AG04449 (cell line): ENCODE measurements at regions not wholly inside any gene's neighbourhood (a gene's known extent, or its start where the extent isn't known, plus 50 kb on each side); places are given as distances from the start of the nearest gene placed in this dataset.

Source experiments
- CTCF ChIA-PET: fragments of 350-600 bp; formaldehyde crosslinking; extraction: SDS; loops from one replicate; lab custom pipeline; 2021; ENCODE audit warnings: antibody characterized with exemption; lab: Yijun Ruan, JAX
- POLR2A ChIA-PET: fragments of 400-600, 350-600 bp; formaldehyde crosslinking; extraction: SDS; loops from one replicate; lab custom pipeline; 2020; ENCODE audit warnings: antibody characterized with exemption, inconsistent platforms; lab: Yijun Ruan, JAX
- DNase-seq: peaks from one replicate; pipeline ENCODE4 v3.0.0-alpha.2; 2010; ENCODE audit warnings: low read depth, low spot score
- H3K4me3 ChIP-seq: 2 replicates; pipeline ENCODE4 v1.5.1; 2011; ENCODE audit warnings: low read depth, mild to moderate bottlenecking, control low read depth, low read length
- TF ChIP-seq, protein P1 (sequence below): IDR thresholded peaks from one replicate; pipeline ENCODE4 v1.5.1; 2011; ENCODE audit warnings: mild to moderate bottlenecking, moderate library complexity, low read length, control low read depth, inconsistent platforms; ENCODE audit not compliant: insufficient read depth; ENCODE audit errors: missing control alignments

DNA sequence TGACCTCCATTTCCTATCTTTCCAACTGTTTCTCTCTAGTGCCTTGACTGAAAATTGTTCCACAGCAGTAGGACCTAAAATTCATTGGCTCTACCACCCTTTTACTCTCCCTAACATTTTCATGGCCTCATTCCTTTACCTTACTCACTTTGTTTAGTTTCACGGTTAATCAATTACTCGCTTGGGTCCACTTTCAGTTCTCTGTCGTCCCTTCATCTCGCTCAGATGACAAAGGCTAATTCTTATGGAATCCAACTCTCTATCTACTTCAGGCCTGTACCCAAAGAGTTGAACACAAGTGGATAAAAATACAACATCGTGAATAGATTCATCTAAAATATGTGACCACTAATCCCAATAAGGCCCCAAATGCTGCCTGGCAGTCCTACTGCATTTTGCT lies 85.9 kb upstream of the ADO start:
- no peak overlapping the region for H3K4me3 ChIP-seq
- ChIA-PET CTCF (no interaction called here), POLR2A (no interaction called here)
- no peak for DNase-seq
- TF ChIP-seq, protein P1, sequence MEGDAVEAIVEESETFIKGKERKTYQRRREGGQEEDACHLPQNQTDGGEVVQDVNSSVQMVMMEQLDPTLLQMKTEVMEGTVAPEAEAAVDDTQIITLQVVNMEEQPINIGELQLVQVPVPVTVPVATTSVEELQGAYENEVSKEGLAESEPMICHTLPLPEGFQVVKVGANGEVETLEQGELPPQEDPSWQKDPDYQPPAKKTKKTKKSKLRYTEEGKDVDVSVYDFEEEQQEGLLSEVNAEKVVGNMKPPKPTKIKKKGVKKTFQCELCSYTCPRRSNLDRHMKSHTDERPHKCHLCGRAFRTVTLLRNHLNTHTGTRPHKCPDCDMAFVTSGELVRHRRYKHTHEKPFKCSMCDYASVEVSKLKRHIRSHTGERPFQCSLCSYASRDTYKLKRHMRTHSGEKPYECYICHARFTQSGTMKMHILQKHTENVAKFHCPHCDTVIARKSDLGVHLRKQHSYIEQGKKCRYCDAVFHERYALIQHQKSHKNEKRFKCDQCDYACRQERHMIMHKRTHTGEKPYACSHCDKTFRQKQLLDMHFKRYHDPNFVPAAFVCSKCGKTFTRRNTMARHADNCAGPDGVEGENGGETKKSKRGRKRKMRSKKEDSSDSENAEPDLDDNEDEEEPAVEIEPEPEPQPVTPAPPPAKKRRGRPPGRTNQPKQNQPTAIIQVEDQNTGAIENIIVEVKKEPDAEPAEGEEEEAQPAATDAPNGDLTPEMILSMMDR: no peak

GRCh38 chr10:62719061-62719460 lies 85.5 kb upstream of the ADO start:
- ChIA-PET POLR2A (no interaction called here), CTCF (no interaction called here)
- TF ChIP-seq, protein P1: no peak
- H3K4me3 ChIP-seq: no peak overlapping the region
- no peak for DNase-seq

DNA sequence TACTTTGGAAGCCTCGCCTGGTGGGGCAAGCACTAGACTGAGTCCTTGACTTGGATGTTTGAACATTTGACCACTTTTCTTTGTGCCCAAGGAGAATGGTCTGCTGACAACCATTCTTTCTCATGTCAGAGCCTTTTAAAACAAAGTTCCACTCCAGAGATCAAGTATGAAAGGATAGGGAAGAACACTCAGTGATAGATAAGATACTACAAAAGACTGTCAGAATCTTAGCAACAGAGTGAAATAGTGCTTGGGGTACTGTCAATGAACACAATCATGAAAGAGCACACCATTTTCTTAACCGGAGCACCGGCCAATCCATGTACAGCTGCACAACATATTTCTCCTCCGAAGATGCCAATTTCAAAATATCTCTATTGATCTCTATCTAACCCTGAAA lies 82.8 kb upstream of the ADO start:
- TF ChIP-seq, protein P1: no peak
- ChIA-PET POLR2A (no interaction called here), CTCF (no interaction called here)
- H3K4me3 ChIP-seq: no peak overlapping the region
- no peak for DNase-seq

GRCh38 chr10:62723375-62723774 lies 81.1 kb upstream of the ADO start:
- POLR2A ChIA-PET: no interaction called here
- H3K4me3 ChIP-seq: no peak overlapping the region
- CTCF ChIA-PET: no interaction called here
- TF ChIP-seq, protein P1: no peak
- DNase-seq: no peak

- TF ChIP-seq, protein P1: no peak
- DNase-seq: no peak
- ChIA-PET POLR2A (no interaction called here), CTCF (no interaction called here)
- no peak overlapping the region for H3K4me3 ChIP-seq
Measured at GRCh38 chr10:62724465-62724864, 80.1 kb upstream of the ADO start.

DNA sequence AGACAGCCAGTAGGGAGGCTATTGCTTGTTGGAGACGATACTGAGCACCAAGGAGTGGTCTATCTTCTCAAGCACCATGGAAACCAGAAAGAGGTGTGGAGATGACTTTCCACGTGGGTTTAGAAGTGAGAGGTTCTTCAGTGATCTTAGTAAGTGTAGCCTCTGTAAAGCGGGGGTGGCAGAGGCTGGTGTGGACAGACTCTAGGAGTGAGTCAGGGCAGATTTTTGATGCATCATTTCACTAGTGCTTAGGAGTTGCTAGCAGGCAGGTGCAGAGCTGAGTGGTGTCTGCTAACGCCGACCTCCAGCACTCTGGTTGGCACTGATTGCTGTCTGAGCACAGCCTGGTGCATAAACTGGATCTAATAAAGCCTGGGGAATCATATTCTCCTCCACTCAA lies 78.4 kb upstream of the ADO start:
- TF ChIP-seq, protein P1: no peak
- CTCF ChIA-PET: no interaction called here
- no peak for DNase-seq
- POLR2A ChIA-PET: no interaction called here
- H3K4me3 ChIP-seq: no peak overlapping the region

DNA sequence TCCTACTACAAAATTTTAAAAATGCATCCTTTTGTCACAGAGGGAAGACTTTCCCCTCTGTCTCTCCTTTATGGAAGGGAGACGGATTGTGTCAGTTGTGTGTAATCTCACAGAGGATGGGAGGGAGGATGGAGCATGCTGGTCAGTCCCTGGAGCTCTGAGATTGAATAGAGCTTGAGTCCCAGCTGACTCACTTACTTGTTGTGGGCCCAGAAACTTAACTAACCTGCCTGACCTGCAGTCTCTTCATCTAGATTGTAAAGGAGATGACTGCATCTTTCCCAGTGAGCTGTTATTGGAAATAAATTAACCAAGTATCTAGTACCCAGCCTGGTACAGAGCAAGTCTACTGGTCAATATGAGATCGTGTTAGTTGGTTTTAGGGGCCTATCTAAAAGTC lies 77.9 kb upstream of the ADO start:
- H3K4me3 ChIP-seq: no peak overlapping the region
- CTCF ChIA-PET: no interaction called here
- no peak for DNase-seq
- POLR2A ChIA-PET: no interaction called here
- TF ChIP-seq, protein P1: no peak
